ENCODE measurements at regions not wholly inside any gene's neighbourhood (a gene's known extent, or its start where the extent isn't known, plus 50 kb on each side); places are given as distances from the start of the nearest gene placed in this dataset.

- TF ChIP-seq CTCF (IDR thresholded peaks at IDR 0.05; ENCODE audit: low read depth, low read length): no peak
- no peak for TF ChIP-seq POLR2A (IDR thresholded peaks at IDR 0.05; ENCODE audit: extremely low read depth, insufficient read length)
- TF ChIP-seq MAX (IDR thresholded peaks at IDR 0.05; ENCODE audit: low read depth, low read length): no peak
- no peak for TF ChIP-seq MYC (IDR thresholded peaks at IDR 0.05; ENCODE audit: low read depth, low read length)
These were observed 718.6 kb downstream of the AMY1C start for GRCh38 chr1:104468282-104468681.
